Neural progenitor cell (in vitro differentiated cells): ENCODE measurements at regions not wholly inside any gene's neighbourhood (a gene's known extent, or its start where the extent isn't known, plus 50 kb on each side); places are given as distances from the start of the nearest gene placed in this dataset.

ENCODE experiments used
- DNase-seq: peaks from one replicate; pipeline ENCODE4 v3.0.0-alpha.2; 2016; ENCODE audit warnings: low spot score
- H2AFZ ChIP-seq: fragments of 200-600 bp; sonication (generic); replicated peaks from 2 replicates; pipeline ENCODE4 v1.6.1; 2016; ENCODE audit warnings: antibody characterized with exemption
- H3F3A ChIP-seq: fragments of 200-600 bp; sonication (generic); 2 replicates; pipeline ENCODE4 v1.6.1; 2016; ENCODE audit warnings: antibody characterized with exemption, low read depth
- H3K27ac ChIP-seq: fragments of 200-600 bp; sonication (generic); 2 replicates; pipeline ENCODE4 v1.5.1; 2016; ENCODE audit warnings: mild to moderate bottlenecking
- H3K27me3 ChIP-seq: fragments of 200-600 bp; sonication (generic); 2 replicates; pipeline ENCODE4 v1.6.1; 2016; ENCODE audit warnings: mild to moderate bottlenecking, moderate library complexity
- H3K36me3 ChIP-seq: fragments of 200-600 bp; sonication (generic); 2 replicates; pipeline ENCODE4 v1.5.1; 2016
- H3K4me1 ChIP-seq: fragments of 200-600 bp; sonication (generic); 2 replicates; pipeline ENCODE4 v1.6.1; 2016; ENCODE audit warnings: mixed run types
- H3K4me2 ChIP-seq: fragments of 200-600 bp; sonication (generic); 2 replicates; pipeline ENCODE4 v1.6.1; 2016
- H3K4me3 ChIP-seq: fragments of 200-600 bp; sonication (generic); 2 replicates; pipeline ENCODE4 v1.5.1; 2016
- H3K79me2 ChIP-seq: fragments of 200-600 bp; sonication (generic); 2 replicates; pipeline ENCODE4 v1.6.1; 2016; ENCODE audit warnings: low read depth
- H3K9ac ChIP-seq: fragments of 200-600 bp; sonication (generic); 2 replicates; pipeline ENCODE4 v1.6.1; 2016
- H3K9me3 ChIP-seq: fragments of 200-600 bp; sonication (generic); 2 replicates; pipeline ENCODE4 v1.5.1; 2016; ENCODE audit warnings: low read depth
- H4K20me1 ChIP-seq: fragments of 200-600 bp; sonication (generic); 2 replicates; pipeline ENCODE4 v1.6.1; 2016; ENCODE audit warnings: low read depth
- H3K27ac Mint-ChIP-seq: 3 replicates; pipeline ENCODE4 v1.8.0; 2021; ENCODE audit warnings: mixed read lengths
- H3K27me3 Mint-ChIP-seq: 2 replicates; pipeline ENCODE4 v1.8.0; 2022; ENCODE audit warnings: low read depth, mild to moderate bottlenecking, inconsistent platforms, moderate library complexity, mixed read lengths; ENCODE audit not compliant: insufficient read depth
- H3K36me3 Mint-ChIP-seq: 3 replicates; pipeline ENCODE4 v1.8.0; 2021; ENCODE audit warnings: mixed read lengths
- H3K4me1 Mint-ChIP-seq: 3 replicates; pipeline ENCODE4 v1.8.0; 2021; ENCODE audit warnings: mixed read lengths
- H3K4me3 Mint-ChIP-seq: 3 replicates; pipeline ENCODE4 v1.8.0; 2021; ENCODE audit warnings: mild to moderate bottlenecking, moderate library complexity, mixed read lengths
- H3K9me3 Mint-ChIP-seq: 3 replicates; pipeline ENCODE4 v1.8.0; 2020; ENCODE audit warnings: mixed read lengths
- CTCF ChIP-seq: fragments of 200-600 bp; sonication (generic); IDR thresholded peaks from 2 replicates; pipeline ENCODE4 v1.5.1; 2017; ENCODE audit warnings: antibody characterized with exemption, mild to moderate bottlenecking
- EZH2 ChIP-seq: fragments of 200-600 bp; sonication (generic); IDR thresholded peaks from 2 replicates; pipeline ENCODE4 v1.6.1; 2017; ENCODE audit warnings: antibody characterized with exemption, mild to moderate bottlenecking, moderate library complexity
- EZH2phosphoT487 ChIP-seq: fragments of 200-600 bp; sonication (generic); IDR thresholded peaks from 2 replicates; pipeline ENCODE4 v1.6.1; 2017; ENCODE audit warnings: antibody characterized with exemption

DNA sequence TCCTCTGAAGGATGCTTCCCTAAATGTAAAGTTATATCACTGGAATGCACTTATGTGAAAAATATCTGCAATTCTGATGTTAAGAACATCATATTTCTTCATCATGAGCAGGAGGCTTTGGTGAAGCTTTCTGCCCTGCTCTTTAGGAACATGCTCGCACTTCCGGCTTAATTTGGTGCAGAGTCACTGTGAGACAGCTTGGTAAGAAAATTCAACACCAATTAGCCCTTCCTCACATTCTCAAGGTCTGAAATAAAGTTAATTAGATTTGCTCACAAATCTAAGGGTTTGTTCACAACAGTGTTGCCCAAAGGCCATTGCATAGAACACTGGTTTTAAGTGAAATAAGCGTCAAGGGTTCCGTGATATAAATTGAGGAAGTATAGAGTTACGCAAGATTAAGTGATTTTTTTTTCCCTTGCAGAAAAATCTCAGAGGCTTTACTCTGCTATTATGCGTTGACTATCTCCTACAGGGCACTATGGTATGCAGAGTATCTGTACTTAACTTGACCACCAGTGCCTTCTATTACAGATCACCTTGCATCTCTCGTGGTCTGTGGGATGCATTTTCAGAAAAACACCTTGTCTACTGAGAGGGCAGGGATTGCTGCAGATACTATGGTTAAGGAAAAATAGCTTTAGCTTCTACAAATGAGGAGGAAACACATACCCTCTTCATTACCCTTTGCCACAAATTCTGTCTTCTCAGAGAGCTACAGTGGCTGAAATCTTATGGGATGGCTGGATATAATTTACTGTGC lies 953.9 kb downstream of the TYW1 start:
- H3K4me2 ChIP-seq: no peak overlapping the region
- no peaks in the 10 kb centered on the region for H3K4me1 ChIP-seq
- Mint-ChIP-seq H3K4me1 (peaks cover 3% of the 10 kb centered on the region), H3K27ac (no peak overlapping the region), H3K36me3 (no peaks in the 10 kb centered on the region), H3K9me3 (no peaks in the 10 kb centered on the region), H3K4me3 (no peak overlapping the region), H3K27me3 (peaks cover 4% of the 10 kb centered on the region)
- H3K79me2 ChIP-seq: no peaks in the 10 kb centered on the region
- no peak overlapping the region for H3K4me3 ChIP-seq
- no peaks in the 10 kb centered on the region for H3F3A ChIP-seq
- TF ChIP-seq EZH2 (no peak), CTCF (no peak)
- no peak for DNase-seq
- H3K36me3 ChIP-seq: no peaks in the 10 kb centered on the region
- peak overlapping the region; percentile 50 for H2AFZ ChIP-seq
- H3K9me3 ChIP-seq: no peaks in the 10 kb centered on the region
- H3K27me3 ChIP-seq: no peaks in the 10 kb centered on the region
- H4K20me1 ChIP-seq: no peaks in the 10 kb centered on the region
- no peak overlapping the region for H3K27ac ChIP-seq
- H3K9ac ChIP-seq: no peak overlapping the region

- Mint-ChIP-seq H3K4me3 (no peak overlapping the region), H3K9me3 (no peaks in the 10 kb centered on the region), H3K4me1 (no peaks in the 10 kb centered on the region), H3K27me3 (peaks cover 6% of the 10 kb centered on the region), H3K27ac (no peak overlapping the region), H3K36me3 (no peaks in the 10 kb centered on the region)
- Histone ChIP-seq H3K36me3 (no peaks in the 10 kb centered on the region), H3K79me2 (no peaks in the 10 kb centered on the region), H3K9ac (no peak overlapping the region), H4K20me1 (no peaks in the 10 kb centered on the region), H2AFZ (no peak overlapping the region), H3K27ac (no peak overlapping the region), H3K4me2 (no peak overlapping the region), H3K4me1 (no peaks in the 10 kb centered on the region), H3K4me3 (no peak overlapping the region), H3F3A (no peaks in the 10 kb centered on the region), H3K9me3 (no peaks in the 10 kb centered on the region), H3K27me3 (no peaks in the 10 kb centered on the region)
- peak; percentile 9 for DNase-seq
- no peak for TF ChIP-seq EZH2
- no peak for TF ChIP-seq EZH2phosphoT487
- no peak for TF ChIP-seq CTCF
These were observed 958.4 kb downstream of the TYW1 start for GRCh38 chr7:67955061-67955460.

DNA sequence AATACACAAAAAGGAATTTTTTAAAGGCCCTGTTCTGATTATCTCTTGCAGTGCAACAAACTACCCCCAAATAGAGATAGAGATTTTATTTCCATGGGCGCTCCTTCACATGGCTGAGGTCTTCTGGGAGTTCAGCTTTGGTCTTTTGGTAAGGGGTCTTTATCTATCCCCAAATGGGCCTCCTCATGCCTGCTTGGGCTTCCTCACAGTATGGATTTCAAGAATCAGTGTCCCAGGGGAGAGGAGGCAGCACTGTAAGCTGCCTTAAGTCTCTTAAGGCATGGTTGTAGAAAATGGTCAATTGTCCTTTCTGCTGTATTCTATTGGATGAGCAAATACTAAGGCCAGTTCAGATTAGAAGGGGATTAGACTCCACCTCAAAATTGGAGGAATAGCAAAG lies 966.2 kb downstream of the TYW1 start:
- Histone ChIP-seq H4K20me1 (no peaks in the 10 kb centered on the region), H2AFZ (no peak overlapping the region), H3K9ac (no peak overlapping the region), H3K4me3 (no peak overlapping the region), H3K27ac (no peak overlapping the region), H3F3A (no peaks in the 10 kb centered on the region), H3K9me3 (no peaks in the 10 kb centered on the region), H3K36me3 (no peaks in the 10 kb centered on the region), H3K4me2 (no peak overlapping the region), H3K27me3 (no peaks in the 10 kb centered on the region), H3K4me1 (no peaks in the 10 kb centered on the region), H3K79me2 (no peaks in the 10 kb centered on the region)
- no peaks in the 10 kb centered on the region for H3K36me3 Mint-ChIP-seq
- no peak overlapping the region for H3K27ac Mint-ChIP-seq
- TF ChIP-seq EZH2 (no peak), EZH2phosphoT487 (no peak), CTCF (no peak)
- peaks cover 3% of the 10 kb centered on the region for H3K27me3 Mint-ChIP-seq
- H3K4me3 Mint-ChIP-seq: no peak overlapping the region
- peaks cover 8% of the 10 kb centered on the region for H3K9me3 Mint-ChIP-seq
- H3K4me1 Mint-ChIP-seq: no peaks in the 10 kb centered on the region
- no peak for DNase-seq
